ENCODE measurements at regions not wholly inside any gene's neighbourhood (a gene's known extent, or its start where the extent isn't known, plus 50 kb on each side); places are given as distances from the start of the nearest gene placed in this dataset.

DNA sequence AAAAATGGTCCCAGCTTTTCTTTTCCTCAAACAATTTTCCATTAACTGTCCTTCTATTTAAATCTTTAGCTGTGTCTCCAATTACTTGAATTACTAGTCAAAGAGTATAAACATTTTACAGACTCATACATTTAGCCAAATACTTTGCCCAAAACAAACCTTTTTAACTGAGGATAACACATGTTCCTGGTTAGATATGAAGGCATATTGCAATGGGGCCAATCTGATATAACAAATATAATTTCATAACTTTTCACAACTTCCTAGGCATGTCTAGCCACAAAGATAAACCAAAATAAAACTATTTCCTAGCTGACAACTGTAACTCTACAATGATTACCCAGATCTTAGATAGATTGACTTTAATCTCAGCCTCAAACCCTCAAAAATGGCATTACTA is 247.5 kb upstream of the ZNF521 start:
- TF ChIP-seq, protein P1, sequence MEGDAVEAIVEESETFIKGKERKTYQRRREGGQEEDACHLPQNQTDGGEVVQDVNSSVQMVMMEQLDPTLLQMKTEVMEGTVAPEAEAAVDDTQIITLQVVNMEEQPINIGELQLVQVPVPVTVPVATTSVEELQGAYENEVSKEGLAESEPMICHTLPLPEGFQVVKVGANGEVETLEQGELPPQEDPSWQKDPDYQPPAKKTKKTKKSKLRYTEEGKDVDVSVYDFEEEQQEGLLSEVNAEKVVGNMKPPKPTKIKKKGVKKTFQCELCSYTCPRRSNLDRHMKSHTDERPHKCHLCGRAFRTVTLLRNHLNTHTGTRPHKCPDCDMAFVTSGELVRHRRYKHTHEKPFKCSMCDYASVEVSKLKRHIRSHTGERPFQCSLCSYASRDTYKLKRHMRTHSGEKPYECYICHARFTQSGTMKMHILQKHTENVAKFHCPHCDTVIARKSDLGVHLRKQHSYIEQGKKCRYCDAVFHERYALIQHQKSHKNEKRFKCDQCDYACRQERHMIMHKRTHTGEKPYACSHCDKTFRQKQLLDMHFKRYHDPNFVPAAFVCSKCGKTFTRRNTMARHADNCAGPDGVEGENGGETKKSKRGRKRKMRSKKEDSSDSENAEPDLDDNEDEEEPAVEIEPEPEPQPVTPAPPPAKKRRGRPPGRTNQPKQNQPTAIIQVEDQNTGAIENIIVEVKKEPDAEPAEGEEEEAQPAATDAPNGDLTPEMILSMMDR (IDR thresholded peaks at IDR 0.05), result no peak
- TF ChIP-seq EZH2 (IDR thresholded peaks at IDR 0.05; ENCODE audit: borderline replicate concordance, insufficient read depth, low read depth, low read length, poor library complexity, severe bottlenecking), result no peak

Data from B cell (primary cell).